ENCODE measurements at regions not wholly inside any gene's neighbourhood (a gene's known extent, or its start where the extent isn't known, plus 50 kb on each side); places are given as distances from the start of the nearest gene placed in this dataset.

GRCh38 chr6:68559070-68559469 lies 76.0 kb upstream of the ADGRB3 start:
- H3K9ac ChIP-seq (ENCODE audit: low read length): no peak overlapping the region
- no peaks in the 10 kb centered on the region for H3K36me3 ChIP-seq (replicated peaks; ENCODE audit: low read depth, low read length)
- TF ChIP-seq EZH2phosphoT487 (IDR thresholded peaks at IDR 0.05; ENCODE audit: low read depth) (no peak), CTCF (IDR thresholded peaks at IDR 0.05; ENCODE audit: low read depth, low read length) (peak; percentile 42)
- H3K9me3 ChIP-seq (ENCODE audit: insufficient read depth, low read length): no peaks in the 10 kb centered on the region
- no peak overlapping the region for H3K4me2 ChIP-seq (ENCODE audit: low read length)
- no peaks in the 10 kb centered on the region for H3K27me3 ChIP-seq (ENCODE audit: low read depth, low read length)
- H3K27ac ChIP-seq (ENCODE audit: low read length): no peak overlapping the region
- no peaks in the 10 kb centered on the region for H3K79me2 ChIP-seq (ENCODE audit: low read length)
- H2AFZ ChIP-seq (ENCODE audit: low read depth, low read length): peak overlapping the region; percentile 16; the same call in 1 of the 2 replicates
- no peaks in the 10 kb centered on the region for H4K20me1 ChIP-seq (ENCODE audit: insufficient read depth, low read length)
- no peak overlapping the region for H3K4me3 ChIP-seq (ENCODE audit: low read length)
- H3K4me1 ChIP-seq (ENCODE audit: low read length): 0 out of 2 replicates have a peak, but pooled peaks cover 4% of the 10 kb centered on the region

GRCh38 chr6:68546620-68547019 lies 88.5 kb upstream of the ADGRB3 start:
- Histone ChIP-seq H4K20me1 (ENCODE audit: insufficient read depth, low read length) (no peaks in the 10 kb centered on the region), H3K27ac (ENCODE audit: low read length) (no peak overlapping the region), H3K4me1 (ENCODE audit: low read length) (no peaks in the 10 kb centered on the region), H3K4me3 (ENCODE audit: low read length) (no peak overlapping the region), H3K36me3 (replicated peaks; ENCODE audit: low read depth, low read length) (peaks cover 5% of the 10 kb centered on the region), H2AFZ (ENCODE audit: low read depth, low read length) (no peak overlapping the region), H3K4me2 (ENCODE audit: low read length) (no peak overlapping the region), H3K9me3 (ENCODE audit: insufficient read depth, low read length) (peaks cover 9% of the 10 kb centered on the region; the same call in 1 of the 2 replicates), H3K79me2 (ENCODE audit: low read length) (no peaks in the 10 kb centered on the region), H3K9ac (ENCODE audit: low read length) (no peak overlapping the region), H3K27me3 (ENCODE audit: low read depth, low read length) (no peaks in the 10 kb centered on the region)
- TF ChIP-seq EZH2phosphoT487 (IDR thresholded peaks at IDR 0.05; ENCODE audit: low read depth): no peak
- no peak for TF ChIP-seq CTCF (IDR thresholded peaks at IDR 0.05; ENCODE audit: low read depth, low read length)

- Histone ChIP-seq H3K9ac (ENCODE audit: low read length) (no peak overlapping the region), H4K20me1 (ENCODE audit: insufficient read depth, low read length) (no peaks in the 10 kb centered on the region), H3K27ac (ENCODE audit: low read length) (no peak overlapping the region), H3K4me3 (ENCODE audit: low read length) (no peak overlapping the region), H3K4me1 (ENCODE audit: low read length) (no peaks in the 10 kb centered on the region), H2AFZ (ENCODE audit: low read depth, low read length) (no peak overlapping the region), H3K36me3 (replicated peaks; ENCODE audit: low read depth, low read length) (peaks cover 5% of the 10 kb centered on the region), H3K9me3 (ENCODE audit: insufficient read depth, low read length) (peaks cover 9% of the 10 kb centered on the region; the same call in 1 of the 2 replicates), H3K27me3 (ENCODE audit: low read depth, low read length) (no peaks in the 10 kb centered on the region), H3K4me2 (ENCODE audit: low read length) (no peak overlapping the region), H3K79me2 (ENCODE audit: low read length) (no peaks in the 10 kb centered on the region)
- no peak for TF ChIP-seq EZH2phosphoT487 (IDR thresholded peaks at IDR 0.05; ENCODE audit: low read depth)
- TF ChIP-seq CTCF (IDR thresholded peaks at IDR 0.05; ENCODE audit: low read depth, low read length): no peak
These were observed 90.6 kb upstream of the ADGRB3 start for GRCh38 chr6:68544450-68544849.

GRCh38 chr6:68533339-68533795 lies 101.7 kb upstream of the ADGRB3 start:
- TF ChIP-seq CTCF (IDR thresholded peaks at IDR 0.05; ENCODE audit: low read depth, low read length) (no peak), EZH2phosphoT487 (IDR thresholded peaks at IDR 0.05; ENCODE audit: low read depth) (no peak)
- no peaks in the 10 kb centered on the region for H3K36me3 ChIP-seq (replicated peaks; ENCODE audit: low read depth, low read length)
- H3K27ac ChIP-seq (ENCODE audit: low read length): no peak overlapping the region
- no peaks in the 10 kb centered on the region for H4K20me1 ChIP-seq (ENCODE audit: insufficient read depth, low read length)
- no peak overlapping the region for H3K4me3 ChIP-seq (ENCODE audit: low read length)
- H3K79me2 ChIP-seq (ENCODE audit: low read length): no peaks in the 10 kb centered on the region
- H3K9me3 ChIP-seq (ENCODE audit: insufficient read depth, low read length): no peaks in the 10 kb centered on the region
- H3K4me2 ChIP-seq (ENCODE audit: low read length): no peak overlapping the region
- H3K4me1 ChIP-seq (ENCODE audit: low read length): no peaks in the 10 kb centered on the region
- H2AFZ ChIP-seq (ENCODE audit: low read depth, low read length): no peak overlapping the region
- no peaks in the 10 kb centered on the region for H3K27me3 ChIP-seq (ENCODE audit: low read depth, low read length)
- no peak overlapping the region for H3K9ac ChIP-seq (ENCODE audit: low read length)
